Lung (tissue), 11 donors: ENCODE measurements at regions not wholly inside any gene's neighbourhood (a gene's known extent, or its start where the extent isn't known, plus 50 kb on each side); places are given as distances from the start of the nearest gene placed in this dataset.

Experiments used
- ATAC-seq: fragments of 200-7000 bp; cut with Tn5 transposase; one replicate; pipeline ENCODE4 v1.9.1; 2020; ENCODE audit warnings: moderate number of reproducible peaks; ENCODE audit not compliant: insufficient read depth, low FRiP score
- DNase-seq, 3 donors: peaks; one replicate each; pipeline ENCODE4 v3.0.0-alpha.2; 2013 to 2017
- H3K27ac ChIP-seq, 2 donors: one replicate each; pipeline ENCODE4 v1.5.1; 2013; ENCODE audit warnings: mild to moderate bottlenecking in 2 of 2, moderate library complexity in 2 of 2, control low read depth in 1 of 2, inconsistent platforms in 1 of 2, low read depth in 1 of 2, low read length in 1 of 2
- H3K27me3 ChIP-seq, 3 donors: one replicate each; pipeline ENCODE4 v1.5.1; 2013; ENCODE audit warnings: low read length in 2 of 3; ENCODE audit not compliant: control insufficient read depth in 3 of 3, insufficient read depth in 3 of 3
- H3K36me3 ChIP-seq, 4 donors: one replicate each; pipeline ENCODE4 v1.5.1; 2013; ENCODE audit warnings: low read length in 4 of 4, mild to moderate bottlenecking in 1 of 4, moderate library complexity in 1 of 4; ENCODE audit not compliant: control insufficient read depth in 4 of 4, insufficient read depth in 4 of 4
- H3K4me1 ChIP-seq, 5 donors: one replicate each; pipeline ENCODE4 v1.5.1; 2013; ENCODE audit warnings: low read length in 5 of 5, mild to moderate bottlenecking in 2 of 5, moderate library complexity in 1 of 5; ENCODE audit not compliant: control insufficient read depth in 5 of 5, insufficient read depth in 5 of 5
- H3K4me3 ChIP-seq: one replicate; pipeline ENCODE4 v1.5.1; 2013; ENCODE audit warnings: mild to moderate bottlenecking, control low read depth, moderate library complexity
- H3K9ac ChIP-seq, 2 donors: one replicate each; pipeline ENCODE4 v1.5.1; 2013; ENCODE audit warnings: low read length in 2 of 2, control low read depth in 1 of 2; ENCODE audit not compliant: insufficient read depth in 1 of 2
- H3K9me3 ChIP-seq, 4 donors: one replicate each; pipeline ENCODE4 v1.5.1; 2013; ENCODE audit warnings: low read length in 3 of 4, mild to moderate bottlenecking in 1 of 4, moderate library complexity in 1 of 4; ENCODE audit not compliant: control insufficient read depth in 4 of 4, insufficient read depth in 3 of 4
- WGBS, 2 donors: extraction: QIAGEN DNeasy Blood & Tissue Kit; methylation state at CpG; one replicate each; pipeline ENCODE4 v1.1.7; 2013; 5-methylcytosine and 5-hydroxymethylcytosine counted together
- TF ChIP-seq, protein P1 (sequence below): IDR thresholded peaks from 2 replicates; pipeline ENCODE4 v1.5.1; 2012; ENCODE audit warnings: mild to moderate bottlenecking; ENCODE audit errors: control extremely low read depth, extremely low read depth
- donor health status: control.
- donor health status: control.
- donor health status: Bipolar disorder and iron deficiency.
- donor health status: healthy.
- donor health status: DM: yes; HTN: yes; CAD: no.

DNA sequence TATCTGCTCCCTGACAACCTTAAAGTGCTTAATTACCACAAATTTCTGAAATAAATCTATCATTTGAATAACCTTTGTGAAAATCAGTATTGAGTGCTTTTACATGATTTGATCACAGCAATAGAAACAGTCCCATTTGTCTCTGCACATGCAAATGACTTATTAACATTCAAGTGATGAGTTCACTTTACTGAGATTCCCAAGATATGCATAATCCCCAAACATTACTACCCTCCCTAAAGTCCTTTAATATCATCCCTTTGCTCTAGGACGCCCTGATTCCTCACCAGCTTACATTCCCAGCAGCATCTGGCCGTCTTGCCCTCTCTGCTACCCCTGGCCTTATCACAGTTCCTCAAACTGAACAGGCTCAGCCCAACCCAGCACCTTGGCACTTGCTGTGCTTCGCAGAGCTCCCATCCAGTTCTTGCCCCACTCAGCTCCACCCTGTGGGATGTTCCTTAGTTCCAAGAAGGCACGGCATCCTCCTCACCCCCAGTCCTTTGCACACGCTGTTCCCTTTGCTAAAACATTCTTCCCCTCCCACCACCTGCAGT lies 347.5 kb downstream of the PREX1 start:
- H3K27me3 ChIP-seq, result peaks cover 0 to 29% (median 12%) of the 10 kb centered on the region in 3 donors
- no peak for ATAC-seq
- no peak overlapping the region for H3K27ac ChIP-seq
- H3K4me1 ChIP-seq, result peaks cover 0 to 13% (median 0%) of the 10 kb centered on the region in 5 donors
- TF ChIP-seq, protein P1, sequence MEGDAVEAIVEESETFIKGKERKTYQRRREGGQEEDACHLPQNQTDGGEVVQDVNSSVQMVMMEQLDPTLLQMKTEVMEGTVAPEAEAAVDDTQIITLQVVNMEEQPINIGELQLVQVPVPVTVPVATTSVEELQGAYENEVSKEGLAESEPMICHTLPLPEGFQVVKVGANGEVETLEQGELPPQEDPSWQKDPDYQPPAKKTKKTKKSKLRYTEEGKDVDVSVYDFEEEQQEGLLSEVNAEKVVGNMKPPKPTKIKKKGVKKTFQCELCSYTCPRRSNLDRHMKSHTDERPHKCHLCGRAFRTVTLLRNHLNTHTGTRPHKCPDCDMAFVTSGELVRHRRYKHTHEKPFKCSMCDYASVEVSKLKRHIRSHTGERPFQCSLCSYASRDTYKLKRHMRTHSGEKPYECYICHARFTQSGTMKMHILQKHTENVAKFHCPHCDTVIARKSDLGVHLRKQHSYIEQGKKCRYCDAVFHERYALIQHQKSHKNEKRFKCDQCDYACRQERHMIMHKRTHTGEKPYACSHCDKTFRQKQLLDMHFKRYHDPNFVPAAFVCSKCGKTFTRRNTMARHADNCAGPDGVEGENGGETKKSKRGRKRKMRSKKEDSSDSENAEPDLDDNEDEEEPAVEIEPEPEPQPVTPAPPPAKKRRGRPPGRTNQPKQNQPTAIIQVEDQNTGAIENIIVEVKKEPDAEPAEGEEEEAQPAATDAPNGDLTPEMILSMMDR, result no peak
- 64 to 68% methylated on average over 5 of the region's 5 CpGs for WGBS, 2 donors
- H3K9ac ChIP-seq, result no peak overlapping the region
- H3K36me3 ChIP-seq, result no peaks in the 10 kb centered on the region
- peaks cover 0 to 3% (median 0%) of the 10 kb centered on the region in 4 donors for H3K9me3 ChIP-seq
- no peak overlapping the region for H3K4me3 ChIP-seq
- no peak for DNase-seq

GRCh38 chr20:48478806-48479585 lies 348.8 kb downstream of the PREX1 start:
- TF ChIP-seq, protein P1, result no peak
- no peak overlapping the region for H3K27ac ChIP-seq
- H3K4me3 ChIP-seq, result no peak overlapping the region
- peaks cover 0 to 27% (median 12%) of the 10 kb centered on the region in 3 donors for H3K27me3 ChIP-seq
- H3K9ac ChIP-seq, result no peak overlapping the region
- 77 to 81% methylated on average over 9 of the region's 9 CpGs for WGBS, 2 donors
- H3K36me3 ChIP-seq, result no peaks in the 10 kb centered on the region
- ATAC-seq (no peak), DNase-seq (peak in 2 of 3 donors; percentile 27 to 68)
- H3K9me3 ChIP-seq, result peaks cover 0 to 3% (median 0%) of the 10 kb centered on the region in 4 donors
- peaks cover 0 to 13% (median 0%) of the 10 kb centered on the region in 5 donors for H3K4me1 ChIP-seq

DNA sequence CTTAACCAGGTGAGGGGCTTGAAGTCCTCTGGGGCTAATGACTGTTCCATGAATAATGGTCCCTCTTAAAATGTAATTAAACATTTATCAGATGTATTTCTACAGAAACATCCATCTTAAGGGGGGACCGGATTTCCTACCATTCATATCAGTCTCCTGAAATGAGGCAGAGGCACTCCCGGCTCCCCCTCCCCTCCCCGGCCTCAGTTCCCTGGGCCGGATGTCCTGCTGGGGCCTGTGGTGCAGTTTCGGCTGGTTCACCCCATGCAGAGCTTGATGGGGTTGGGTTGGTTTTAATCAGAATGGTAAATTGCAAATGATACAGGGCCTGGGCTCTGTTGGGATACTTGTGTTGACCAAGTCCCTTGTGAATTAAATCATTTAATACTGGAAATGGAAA lies 349.4 kb downstream of the PREX1 start:
- Histone ChIP-seq H3K27ac (no peak overlapping the region), H3K9ac (no peak overlapping the region), H3K9me3 (peaks cover 0 to 3% (median 0%) of the 10 kb centered on the region in 4 donors), H3K36me3 (no peaks in the 10 kb centered on the region), H3K27me3 (peaks cover 0 to 27% (median 12%) of the 10 kb centered on the region in 3 donors), H3K4me1 (peaks cover 0 to 13% (median 0%) of the 10 kb centered on the region in 5 donors), H3K4me3 (no peak overlapping the region)
- ATAC-seq (no peak), DNase-seq (no peak)
- 43 to 53% methylated on average over 5 of the region's 5 CpGs for WGBS, 2 donors
- TF ChIP-seq, protein P1, result no peak
